Natural killer cell (primary cell): ENCODE measurements at regions not wholly inside any gene's neighbourhood (a gene's known extent, or its start where the extent isn't known, plus 50 kb on each side); places are given as distances from the start of the nearest gene placed in this dataset.
"Not testable (repeated sequence)": the region's sequence is repeated elsewhere in the genome, so short reads cannot be mapped to it uniquely, and the experiment has no call there.

Source experiments
- ATAC-seq, 3 donors: fragments of 150-1000 bp in 2 of 3; fragments of 200-7000 bp in 1 of 3; cut with Tn5 transposase; 1 replicate in 1 of 3; 2 replicates in 2 of 3; pipeline ENCODE4 v1.10.0; 2021; ENCODE audit warnings: mild to moderate bottlenecking in 2 of 3, moderate library complexity in 2 of 3
- DNase-seq, 2 donors: peaks; one replicate each; pipeline versions ENCODE4 v3.0.0 to v3.0.0-alpha.2; 2013 to 2021; ENCODE audit warnings: mixed read lengths in 1 of 2
- H3K27ac ChIP-seq: one replicate; pipeline ENCODE4 v1.5.1; 2013; ENCODE audit warnings: mild to moderate bottlenecking, low read length
- H3K27me3 ChIP-seq: one replicate; pipeline ENCODE4 v1.6.1; 2013; ENCODE audit warnings: low read length; ENCODE audit not compliant: control insufficient read depth, insufficient read depth
- H3K36me3 ChIP-seq: one replicate; pipeline ENCODE4 v1.6.1; 2013; ENCODE audit warnings: low read length; ENCODE audit not compliant: control insufficient read depth, insufficient read depth
- H3K4me1 ChIP-seq: one replicate; pipeline ENCODE4 v1.6.1; 2013; ENCODE audit warnings: low read length; ENCODE audit not compliant: control insufficient read depth, insufficient read depth
- H3K4me3 ChIP-seq: one replicate; pipeline ENCODE4 v1.5.1; 2013; ENCODE audit warnings: low read length
- H3K9me3 ChIP-seq: one replicate; pipeline ENCODE4 v1.6.1; 2013; ENCODE audit warnings: low read length; ENCODE audit not compliant: control insufficient read depth, insufficient read depth
- H3K27ac Mint-ChIP-seq, 2 donors: one replicate each; pipeline ENCODE4 v1.8.0; 2022; ENCODE audit warnings: mild to moderate bottlenecking in 2 of 2, mixed read lengths in 2 of 2, moderate library complexity in 1 of 2
- H3K27me3 Mint-ChIP-seq, 2 donors: one replicate each; pipeline ENCODE4 v1.8.0; 2022; ENCODE audit warnings: low read depth in 2 of 2, mixed read lengths in 2 of 2
- H3K36me3 Mint-ChIP-seq: one replicate; pipeline ENCODE4 v1.8.0; 2022; ENCODE audit warnings: mixed read lengths
- H3K4me1 Mint-ChIP-seq, 2 donors: one replicate each; pipeline ENCODE4 v1.8.0; 2022; ENCODE audit warnings: mixed read lengths in 2 of 2
- H3K4me3 Mint-ChIP-seq: one replicate; pipeline ENCODE4 v1.8.0; 2022; ENCODE audit warnings: mild to moderate bottlenecking, moderate library complexity, mixed read lengths
- H3K9me3 Mint-ChIP-seq, 2 donors: one replicate each; pipeline ENCODE4 v1.8.0; 2022; ENCODE audit warnings: mixed read lengths in 2 of 2
- CTCF ChIP-seq: fragments of 200-600 bp; IDR thresholded peaks from one replicate; pipeline ENCODE4 v1.8.0; 2022; ENCODE audit warnings: antibody characterized with exemption
- WGBS: methylation state at CpG from one replicate; pipeline ENCODE4 v1.1.7; 2013; ENCODE audit warnings: missing lambda C conversion rate; ENCODE audit not compliant: insufficient coverage; 5-methylcytosine and 5-hydroxymethylcytosine counted together
- intact Hi-C: fragments of 100-400 bp; cut with micrococcal nuclease; formaldehyde crosslinking; loops from one replicate; pipeline ENCODE4 v1.14.2; 2022

GRCh38 chr20:26324177-26324576, 627.5 kb upstream of the ZNF337 start:
- DNase-seq (peak in 1 of 2 donors; percentile 3), ATAC-seq (no peak)
- Histone ChIP-seq H3K4me1 (no peaks in the 10 kb centered on the region), H3K4me3 (no peak overlapping the region), H3K27ac (no peak overlapping the region), H3K27me3 (no peaks in the 10 kb centered on the region), H3K9me3 (no peaks in the 10 kb centered on the region), H3K36me3 (no peaks in the 10 kb centered on the region)
- Mint-ChIP-seq H3K27ac (no peak overlapping the region), H3K27me3 (no peaks in the 10 kb centered on the region), H3K4me1 (no peaks in the 10 kb centered on the region), H3K36me3 (peaks cover 10% of the 10 kb centered on the region), H3K9me3 (peaks cover 3 to 6% of the 10 kb centered on the region in 2 donors), H3K4me3 (no peak overlapping the region)
- 100% methylated on average over 2 of the region's 5 CpGs for WGBS
- TF ChIP-seq CTCF: no peak
- intact Hi-C loops: no loop called here

- Mint-ChIP-seq H3K4me3 (no peak overlapping the region), H3K27ac (no peak overlapping the region), H3K4me1 (no peaks in the 10 kb centered on the region), H3K36me3 (no peaks in the 10 kb centered on the region), H3K27me3 (no peaks in the 10 kb centered on the region), H3K9me3 (peaks cover 0 to 2% of the 10 kb centered on the region in 2 donors)
- Histone ChIP-seq H3K9me3 (no peaks in the 10 kb centered on the region), H3K4me3 (no peak overlapping the region), H3K27ac (no peak overlapping the region), H3K36me3 (no peaks in the 10 kb centered on the region), H3K27me3 (no peaks in the 10 kb centered on the region), H3K4me1 (no peaks in the 10 kb centered on the region)
- WGBS: 100% methylated on average over 3 of the region's 6 CpGs
- ATAC-seq: no peak
- no peak for DNase-seq
- intact Hi-C loops: no loop called here
- no peak for TF ChIP-seq CTCF
Observed at GRCh38 chr20:26315054-26315453, 618.4 kb upstream of the ZNF337 start.

- H3K27ac Mint-ChIP-seq, H3K27ac ChIP-seq, H3K9me3 Mint-ChIP-seq, H3K27me3 Mint-ChIP-seq, H3K4me3 ChIP-seq, H3K36me3 ChIP-seq, H3K36me3 Mint-ChIP-seq, H3K4me1 Mint-ChIP-seq, ATAC-seq, H3K4me1 ChIP-seq, H3K27me3 ChIP-seq, intact Hi-C loops, DNase-seq, H3K4me3 Mint-ChIP-seq, H3K9me3 ChIP-seq: not testable (repeated sequence)
- 83% methylated on average over 1 of the region's 3 CpGs for WGBS
Observed at GRCh38 chr20:26309720-26310119, 613.1 kb upstream of the ZNF337 start.

GRCh38 chr20:26308961-26309360, 612.3 kb upstream of the ZNF337 start:
- H3K27me3 ChIP-seq: no peaks in the 10 kb centered on the region
- TF ChIP-seq CTCF: no peak
- DNase-seq (no peak), ATAC-seq (no peak)
- H3K27ac Mint-ChIP-seq: no peak overlapping the region
- no peaks in the 10 kb centered on the region for H3K4me1 Mint-ChIP-seq
- 77% methylated on average over 1 of the region's 2 CpGs for WGBS
- peaks cover 4% of the 10 kb centered on the region for H3K36me3 Mint-ChIP-seq
- H3K4me3 Mint-ChIP-seq: no peak overlapping the region
- H3K27me3 Mint-ChIP-seq: no peaks in the 10 kb centered on the region
- H3K4me3 ChIP-seq: no peak overlapping the region
- H3K27ac ChIP-seq: no peak overlapping the region
- no peaks in the 10 kb centered on the region for H3K9me3 Mint-ChIP-seq
- H3K4me1 ChIP-seq: no peaks in the 10 kb centered on the region
- H3K9me3 ChIP-seq: no peaks in the 10 kb centered on the region
- intact Hi-C loops: no loop called here
- no peaks in the 10 kb centered on the region for H3K36me3 ChIP-seq
